GM12864 (cell line): ENCODE measurements at regions not wholly inside any gene's neighbourhood (a gene's known extent, or its start where the extent isn't known, plus 50 kb on each side); places are given as distances from the start of the nearest gene placed in this dataset.

Experiments
- DNase-seq: peaks from one replicate; pipeline ENCODE4 v3.0.0-alpha.2; 2011; ENCODE audit warnings: low read depth
- H3K4me3 ChIP-seq: 2 replicates; pipeline ENCODE4 v1.5.1; 2011; ENCODE audit warnings: mild to moderate bottlenecking, low read depth, low read length, control low read depth
- TF ChIP-seq, protein P1 (sequence below): IDR thresholded peaks from 2 replicates; pipeline ENCODE4 v1.5.1; 2011; ENCODE audit warnings: low read depth, mild to moderate bottlenecking, moderate library complexity, low read length, control low read depth, inconsistent platforms; ENCODE audit errors: missing control alignments

DNA sequence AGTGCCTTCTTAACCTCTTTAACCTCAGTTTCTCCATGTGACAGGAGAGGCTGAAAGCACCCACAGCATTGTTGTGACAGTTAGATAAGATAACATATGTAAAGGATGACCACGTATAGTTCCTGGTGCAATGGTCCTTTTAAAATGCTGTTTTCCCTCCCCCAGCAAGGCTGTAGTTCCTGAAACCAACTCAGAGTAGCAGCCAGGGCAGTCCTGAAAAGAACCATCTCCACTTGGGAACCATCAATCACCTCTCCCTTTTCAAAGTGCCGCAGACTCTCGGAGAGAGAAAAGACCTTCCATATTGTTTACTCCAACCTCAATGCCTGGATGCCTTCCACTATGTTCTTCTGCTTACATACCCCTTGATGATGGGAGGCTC, 158.8 kb downstream of the DDX1 start:
- no peak overlapping the region for H3K4me3 ChIP-seq
- TF ChIP-seq, protein P1, sequence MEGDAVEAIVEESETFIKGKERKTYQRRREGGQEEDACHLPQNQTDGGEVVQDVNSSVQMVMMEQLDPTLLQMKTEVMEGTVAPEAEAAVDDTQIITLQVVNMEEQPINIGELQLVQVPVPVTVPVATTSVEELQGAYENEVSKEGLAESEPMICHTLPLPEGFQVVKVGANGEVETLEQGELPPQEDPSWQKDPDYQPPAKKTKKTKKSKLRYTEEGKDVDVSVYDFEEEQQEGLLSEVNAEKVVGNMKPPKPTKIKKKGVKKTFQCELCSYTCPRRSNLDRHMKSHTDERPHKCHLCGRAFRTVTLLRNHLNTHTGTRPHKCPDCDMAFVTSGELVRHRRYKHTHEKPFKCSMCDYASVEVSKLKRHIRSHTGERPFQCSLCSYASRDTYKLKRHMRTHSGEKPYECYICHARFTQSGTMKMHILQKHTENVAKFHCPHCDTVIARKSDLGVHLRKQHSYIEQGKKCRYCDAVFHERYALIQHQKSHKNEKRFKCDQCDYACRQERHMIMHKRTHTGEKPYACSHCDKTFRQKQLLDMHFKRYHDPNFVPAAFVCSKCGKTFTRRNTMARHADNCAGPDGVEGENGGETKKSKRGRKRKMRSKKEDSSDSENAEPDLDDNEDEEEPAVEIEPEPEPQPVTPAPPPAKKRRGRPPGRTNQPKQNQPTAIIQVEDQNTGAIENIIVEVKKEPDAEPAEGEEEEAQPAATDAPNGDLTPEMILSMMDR = no peak
- no peak for DNase-seq

DNA sequence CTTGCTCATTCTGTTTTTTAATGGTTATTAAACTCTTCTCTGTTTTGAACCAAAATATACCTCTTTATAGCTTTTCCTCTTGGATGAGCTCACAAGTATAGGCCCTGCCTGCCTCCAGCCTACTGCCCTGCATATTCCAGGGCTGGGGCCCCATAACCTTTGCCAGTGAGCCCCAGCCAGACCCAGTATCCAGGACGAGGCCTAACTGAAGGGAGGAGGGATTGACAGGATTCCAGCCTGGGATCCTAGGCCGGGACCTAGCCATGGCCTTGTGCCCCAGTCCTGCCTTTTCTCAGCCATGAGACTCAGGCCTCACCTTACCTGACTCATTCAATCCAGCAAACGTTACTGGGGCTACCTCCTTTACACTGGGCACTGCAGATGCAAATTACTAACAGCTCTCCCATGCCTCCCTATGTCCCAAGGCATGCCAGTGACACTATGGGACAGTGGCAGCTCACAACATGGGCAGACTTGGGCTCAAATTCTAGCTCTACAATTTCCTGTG, 159.2 kb downstream of the DDX1 start:
- no peak overlapping the region for H3K4me3 ChIP-seq
- DNase-seq = no peak
- TF ChIP-seq, protein P1 = no peak

DNA sequence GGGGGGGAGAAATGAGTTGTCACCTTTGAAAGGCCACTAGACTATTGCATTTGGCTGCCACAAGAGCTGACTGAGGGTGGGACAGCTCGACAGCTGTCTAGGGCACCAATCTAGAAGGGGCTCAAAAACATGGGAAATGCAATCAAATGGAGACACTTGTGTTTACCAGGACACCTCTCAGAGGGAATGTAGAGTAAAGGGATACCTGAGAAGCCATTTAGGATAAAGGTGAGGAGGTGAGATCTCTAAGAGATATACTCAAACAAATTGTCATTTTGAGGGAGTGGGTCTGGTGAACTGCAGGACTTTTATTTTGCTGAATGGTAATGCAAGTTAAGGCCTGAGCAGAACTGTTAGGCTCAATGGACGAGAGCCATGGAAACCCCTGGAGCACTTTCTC, 159.8 kb downstream of the DDX1 start:
- DNase-seq = no peak
- TF ChIP-seq, protein P1 = no peak
- no peak overlapping the region for H3K4me3 ChIP-seq

DNA sequence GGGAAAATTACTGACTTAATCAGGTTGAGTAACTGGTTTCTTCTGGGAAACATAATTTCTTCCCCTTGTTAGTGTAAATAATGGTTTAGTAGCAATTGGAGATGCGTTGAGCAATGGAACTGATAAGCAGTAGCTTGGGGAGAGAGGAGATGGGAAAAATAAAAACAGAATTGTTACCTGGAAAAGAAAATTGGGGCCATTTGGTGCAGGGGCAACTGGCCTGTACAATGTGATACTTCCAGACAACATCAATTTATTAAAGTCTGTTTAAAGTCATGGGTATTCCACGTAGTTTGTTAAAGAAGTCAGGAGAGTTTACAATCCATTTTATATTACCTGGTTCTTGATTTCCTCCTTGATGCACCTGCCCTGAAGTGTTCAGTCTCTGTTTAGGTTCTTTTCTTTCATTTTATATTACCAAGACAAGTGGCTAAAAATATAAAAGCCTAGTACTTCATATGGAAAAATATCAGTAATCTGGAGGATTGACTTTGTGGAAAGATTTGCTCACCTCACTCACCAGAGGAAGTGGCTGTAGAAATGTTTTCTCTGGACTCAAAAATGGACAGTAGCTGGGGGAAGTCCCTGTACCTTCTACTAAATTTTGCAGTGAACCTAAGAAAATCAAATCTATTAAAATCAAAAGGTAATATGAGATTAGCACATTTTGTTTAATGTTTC, 161.0 kb downstream of the DDX1 start:
- no peak overlapping the region for H3K4me3 ChIP-seq
- DNase-seq = no peak
- TF ChIP-seq, protein P1 = no peak

DNA sequence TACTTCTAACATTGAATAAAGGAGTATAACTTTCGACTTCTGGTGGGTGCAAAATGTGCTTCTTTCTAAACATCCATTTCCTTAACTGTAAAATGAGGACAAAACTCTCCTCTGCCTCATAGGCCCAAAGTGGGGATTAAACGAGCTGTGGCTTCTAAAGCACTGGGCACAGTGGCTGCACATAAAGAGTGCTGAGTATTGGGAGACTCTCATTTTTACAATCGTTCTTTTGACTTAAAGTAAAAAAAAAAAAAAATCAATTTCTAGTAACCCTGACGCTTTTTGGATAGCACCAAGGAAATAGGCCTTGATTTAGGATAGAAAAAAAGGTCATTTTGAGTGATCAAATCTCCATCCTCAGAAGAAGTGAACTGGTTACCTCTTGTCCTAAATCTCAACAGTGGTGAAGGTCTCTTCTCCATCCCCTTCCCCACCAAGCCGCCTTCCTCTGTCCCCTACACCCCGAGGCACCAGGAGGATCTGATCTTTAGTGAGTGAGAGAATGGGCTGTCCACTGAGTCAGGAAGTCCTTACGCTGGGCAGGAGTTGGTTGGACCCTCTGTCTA, 161.6 kb downstream of the DDX1 start:
- DNase-seq = no peak
- H3K4me3 ChIP-seq = no peak overlapping the region
- TF ChIP-seq, protein P1 = no peak

DNA sequence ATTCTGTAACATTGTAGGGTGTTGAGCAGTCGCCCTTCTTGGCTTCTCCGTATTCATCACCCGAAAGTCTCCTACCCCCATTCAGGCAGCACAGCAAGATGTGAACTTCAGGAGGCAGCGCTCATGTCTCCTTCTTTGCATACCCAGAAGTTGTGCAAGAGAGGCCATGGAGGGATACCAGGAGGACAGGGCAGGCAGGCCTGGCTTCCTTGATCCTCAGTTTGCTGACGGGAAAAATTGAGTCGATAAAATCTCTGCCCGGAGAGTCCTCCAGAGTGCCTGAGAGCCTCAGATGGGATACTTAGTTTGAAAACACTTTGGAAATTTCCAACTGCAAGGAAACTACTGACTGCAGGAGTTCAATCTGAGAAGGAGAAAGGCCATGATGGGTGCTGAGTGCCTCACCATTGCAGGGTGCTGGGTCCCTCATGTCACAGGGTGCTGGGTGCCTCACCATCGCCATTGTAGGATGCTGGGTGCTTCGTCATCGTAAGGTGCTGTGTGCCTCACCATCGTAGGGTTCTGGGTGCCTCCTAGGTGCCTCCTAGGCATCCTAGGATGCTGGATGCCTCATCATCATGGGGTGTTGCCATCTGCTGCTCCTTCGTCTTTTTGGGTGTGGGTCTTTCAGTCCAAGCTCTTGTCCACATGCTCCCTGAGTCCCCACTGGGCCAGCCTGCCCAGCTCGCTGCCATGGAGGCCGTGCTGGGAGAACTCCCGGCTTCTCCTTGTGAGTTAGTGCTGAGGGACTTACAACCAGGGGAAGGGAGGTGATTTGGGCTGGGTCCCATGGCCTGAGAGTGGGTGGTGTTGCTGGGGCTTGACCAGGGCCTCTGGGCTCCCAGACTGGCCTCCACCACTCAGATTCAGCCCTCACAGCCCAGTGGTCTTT, 162.4 kb downstream of the DDX1 start:
- TF ChIP-seq, protein P1 = no peak
- H3K4me3 ChIP-seq = no peak overlapping the region
- no peak for DNase-seq
